ENCODE measurements at regions not wholly inside any gene's neighbourhood (a gene's known extent, or its start where the extent isn't known, plus 50 kb on each side); places are given as distances from the start of the nearest gene placed in this dataset.

- no peak overlapping the region for H3K27ac ChIP-seq
- DNase-seq, result no peak
- no peaks in the 10 kb centered on the region for H3K4me1 ChIP-seq
- no peaks in the 10 kb centered on the region for H3K36me3 ChIP-seq
- H3K27me3 ChIP-seq, result no peaks in the 10 kb centered on the region
- no peak overlapping the region for H3K4me3 ChIP-seq
- TF ChIP-seq CTCF (IDR thresholded peaks at IDR 0.05) (no peak), POLR2A (IDR thresholded peaks at IDR 0.05) (no peak)
- no peaks in the 10 kb centered on the region for H3K9me3 ChIP-seq
These were observed 75.9 kb upstream of the CYRIA start for GRCh38 chr2:16741498-16741897.

GRCh38 chr2:16739778-16740581 is 74.3 kb upstream of the CYRIA start:
- Histone ChIP-seq H3K27me3 (no peaks in the 10 kb centered on the region), H3K9me3 (no peaks in the 10 kb centered on the region), H3K36me3 (no peaks in the 10 kb centered on the region), H3K4me1 (no peaks in the 10 kb centered on the region), H3K27ac (no peak overlapping the region), H3K4me3 (no peak overlapping the region)
- TF ChIP-seq CTCF (IDR thresholded peaks at IDR 0.05) (no peak), POLR2A (IDR thresholded peaks at IDR 0.05) (no peak)
- DNase-seq, result no peak

- no peaks in the 10 kb centered on the region for H3K9me3 ChIP-seq
- no peak overlapping the region for H3K27ac ChIP-seq
- TF ChIP-seq CTCF (IDR thresholded peaks at IDR 0.05), result no peak
- TF ChIP-seq POLR2A (IDR thresholded peaks at IDR 0.05), result no peak
- H3K27me3 ChIP-seq, result no peaks in the 10 kb centered on the region
- no peaks in the 10 kb centered on the region for H3K4me1 ChIP-seq
- DNase-seq, result no peak
- no peak overlapping the region for H3K4me3 ChIP-seq
- no peaks in the 10 kb centered on the region for H3K36me3 ChIP-seq
These were observed 73.0 kb upstream of the CYRIA start for GRCh38 chr2:16738361-16739225.

GRCh38 chr2:16737812-16738211 is 72.2 kb upstream of the CYRIA start:
- no peak for TF ChIP-seq CTCF (IDR thresholded peaks at IDR 0.05)
- no peak for TF ChIP-seq POLR2A (IDR thresholded peaks at IDR 0.05)
- H3K4me3 ChIP-seq, result no peak overlapping the region
- no peak overlapping the region for H3K27ac ChIP-seq
- no peaks in the 10 kb centered on the region for H3K36me3 ChIP-seq
- no peak for DNase-seq
- no peaks in the 10 kb centered on the region for H3K9me3 ChIP-seq
- H3K4me1 ChIP-seq, result no peaks in the 10 kb centered on the region
- H3K27me3 ChIP-seq, result no peaks in the 10 kb centered on the region

GRCh38 chr2:16736633-16737032 is 71.0 kb upstream of the CYRIA start:
- TF ChIP-seq CTCF (IDR thresholded peaks at IDR 0.05) (no peak), POLR2A (IDR thresholded peaks at IDR 0.05) (no peak)
- Histone ChIP-seq H3K27me3 (no peaks in the 10 kb centered on the region), H3K4me1 (no peaks in the 10 kb centered on the region), H3K36me3 (no peaks in the 10 kb centered on the region), H3K9me3 (no peaks in the 10 kb centered on the region), H3K27ac (no peak overlapping the region), H3K4me3 (no peak overlapping the region)
- DNase-seq, result no peak
